Activated T-helper 17 cell treated with anti-CD3 and anti-CD28 coated beads, Interleukin-2, amount 50 U/mL, for 72 hours (primary cell): ENCODE measurements at regions not wholly inside any gene's neighbourhood (a gene's known extent, or its start where the extent isn't known, plus 50 kb on each side); places are given as distances from the start of the nearest gene placed in this dataset.

Source experiments
- ATAC-seq: fragments of 150-1000 bp; cut with Tn5 transposase; replicated peaks from 2 replicates; pipeline ENCODE4 v1.10.0; 2021; ENCODE audit warnings: mild to moderate bottlenecking, moderate library complexity
- H3K27ac Mint-ChIP-seq: one replicate; pipeline ENCODE4 v1.8.0; 2022; ENCODE audit warnings: mixed read lengths
- H3K27me3 Mint-ChIP-seq: one replicate; pipeline ENCODE4 v1.8.0; 2022; ENCODE audit warnings: mixed read lengths
- H3K36me3 Mint-ChIP-seq: one replicate; pipeline ENCODE4 v1.8.0; 2022; ENCODE audit warnings: low read depth, mild to moderate bottlenecking, mixed read lengths
- H3K4me1 Mint-ChIP-seq: one replicate; pipeline ENCODE4 v1.8.0; 2022; ENCODE audit warnings: mixed read lengths
- H3K4me3 Mint-ChIP-seq: one replicate; pipeline ENCODE4 v1.8.0; 2022; ENCODE audit warnings: mild to moderate bottlenecking, mixed read lengths
- H3K9me3 Mint-ChIP-seq: one replicate; pipeline ENCODE4 v1.8.0; 2022; ENCODE audit warnings: mixed read lengths

GRCh38 chr7:25804154-25804553 is 347.8 kb upstream of the NFE2L3 start:
- no peaks in the 10 kb centered on the region for H3K4me1 Mint-ChIP-seq
- no peak overlapping the region for H3K4me3 Mint-ChIP-seq
- no peaks in the 10 kb centered on the region for H3K9me3 Mint-ChIP-seq
- ATAC-seq = no peak
- H3K27me3 Mint-ChIP-seq = peaks cover 19% of the 10 kb centered on the region
- H3K27ac Mint-ChIP-seq = no peak overlapping the region
- no peaks in the 10 kb centered on the region for H3K36me3 Mint-ChIP-seq

GRCh38 chr7:25805027-25805687 is 346.8 kb upstream of the NFE2L3 start:
- H3K36me3 Mint-ChIP-seq = no peaks in the 10 kb centered on the region
- H3K4me3 Mint-ChIP-seq = no peak overlapping the region
- no peaks in the 10 kb centered on the region for H3K9me3 Mint-ChIP-seq

GRCh38 chr7:25807086-25807611 is 344.8 kb upstream of the NFE2L3 start:
- Mint-ChIP-seq H3K9me3 (no peaks in the 10 kb centered on the region), H3K4me1 (no peaks in the 10 kb centered on the region), H3K27me3 (peaks cover 19% of the 10 kb centered on the region), H3K27ac (no peak overlapping the region), H3K36me3 (no peaks in the 10 kb centered on the region), H3K4me3 (no peak overlapping the region)
- no peak for ATAC-seq

More at GRCh38 chr7:25805027-25805687, 346.8 kb upstream of the NFE2L3 start:
- Mint-ChIP-seq H3K27ac (no peak overlapping the region), H3K4me1 (no peaks in the 10 kb centered on the region), H3K27me3 (peaks cover 19% of the 10 kb centered on the region)
- no peak for ATAC-seq

GRCh38 chr7:25809441-25809840 is 342.6 kb upstream of the NFE2L3 start:
- peaks cover 11% of the 10 kb centered on the region for H3K27me3 Mint-ChIP-seq
- ATAC-seq = no peak
- H3K9me3 Mint-ChIP-seq = no peaks in the 10 kb centered on the region
- no peaks in the 10 kb centered on the region for H3K36me3 Mint-ChIP-seq
- no peak overlapping the region for H3K27ac Mint-ChIP-seq
- H3K4me1 Mint-ChIP-seq = no peaks in the 10 kb centered on the region
- H3K4me3 Mint-ChIP-seq = no peak overlapping the region

- H3K27me3 Mint-ChIP-seq = peaks cover 14% of the 10 kb centered on the region
Observed at GRCh38 chr7:25812086-25812850, 339.7 kb upstream of the NFE2L3 start.

GRCh38 chr7:25813381-25813780 is 338.6 kb upstream of the NFE2L3 start:
- no peaks in the 10 kb centered on the region for H3K4me1 Mint-ChIP-seq
- H3K4me3 Mint-ChIP-seq = no peak overlapping the region
- H3K27me3 Mint-ChIP-seq = peaks cover 22% of the 10 kb centered on the region
- no peaks in the 10 kb centered on the region for H3K9me3 Mint-ChIP-seq
- ATAC-seq = no peak
- no peaks in the 10 kb centered on the region for H3K36me3 Mint-ChIP-seq
- no peak overlapping the region for H3K27ac Mint-ChIP-seq

More at GRCh38 chr7:25812086-25812850, 339.7 kb upstream of the NFE2L3 start:
- Mint-ChIP-seq H3K9me3 (no peaks in the 10 kb centered on the region), H3K4me1 (no peaks in the 10 kb centered on the region), H3K4me3 (no peak overlapping the region), H3K36me3 (no peaks in the 10 kb centered on the region), H3K27ac (no peak overlapping the region)
- no peak for ATAC-seq

- peaks cover 33% of the 10 kb centered on the region for H3K27me3 Mint-ChIP-seq
Observed at GRCh38 chr7:25815711-25816110, 336.3 kb upstream of the NFE2L3 start.

GRCh38 chr7:25820432-25821040 is 331.5 kb upstream of the NFE2L3 start:
- no peak for ATAC-seq
- no peaks in the 10 kb centered on the region for H3K4me1 Mint-ChIP-seq
- H3K27ac Mint-ChIP-seq = no peak overlapping the region
- H3K36me3 Mint-ChIP-seq = no peaks in the 10 kb centered on the region
- no peaks in the 10 kb centered on the region for H3K9me3 Mint-ChIP-seq
- H3K4me3 Mint-ChIP-seq = no peak overlapping the region
- H3K27me3 Mint-ChIP-seq = peaks cover 62% of the 10 kb centered on the region

More at GRCh38 chr7:25815711-25816110, 336.3 kb upstream of the NFE2L3 start:
- Mint-ChIP-seq H3K4me3 (no peak overlapping the region), H3K4me1 (no peaks in the 10 kb centered on the region), H3K27ac (no peak overlapping the region), H3K36me3 (no peaks in the 10 kb centered on the region), H3K9me3 (no peaks in the 10 kb centered on the region)
- no peak for ATAC-seq

- no peak for ATAC-seq
- Mint-ChIP-seq H3K36me3 (no peaks in the 10 kb centered on the region), H3K27me3 (peaks cover 60% of the 10 kb centered on the region), H3K4me1 (no peaks in the 10 kb centered on the region), H3K9me3 (no peaks in the 10 kb centered on the region), H3K27ac (no peak overlapping the region), H3K4me3 (no peak overlapping the region)
Observed at GRCh38 chr7:25821225-25821624, 330.8 kb upstream of the NFE2L3 start.

GRCh38 chr7:25822823-25823222 is 329.2 kb upstream of the NFE2L3 start:
- ATAC-seq = no peak
- H3K4me3 Mint-ChIP-seq = no peak overlapping the region
- no peak overlapping the region for H3K27ac Mint-ChIP-seq
- H3K4me1 Mint-ChIP-seq = no peaks in the 10 kb centered on the region
- peaks cover 54% of the 10 kb centered on the region for H3K27me3 Mint-ChIP-seq
- no peaks in the 10 kb centered on the region for H3K9me3 Mint-ChIP-seq
- H3K36me3 Mint-ChIP-seq = no peaks in the 10 kb centered on the region

GRCh38 chr7:25823571-25823970 is 328.4 kb upstream of the NFE2L3 start:
- no peak for ATAC-seq
- no peaks in the 10 kb centered on the region for H3K36me3 Mint-ChIP-seq
- H3K9me3 Mint-ChIP-seq = no peaks in the 10 kb centered on the region
- peaks cover 49% of the 10 kb centered on the region for H3K27me3 Mint-ChIP-seq
- no peak overlapping the region for H3K4me3 Mint-ChIP-seq
- H3K4me1 Mint-ChIP-seq = no peaks in the 10 kb centered on the region
- no peak overlapping the region for H3K27ac Mint-ChIP-seq

GRCh38 chr7:25828468-25828867 is 323.5 kb upstream of the NFE2L3 start:
- ATAC-seq = no peak
- no peak overlapping the region for H3K27ac Mint-ChIP-seq
- no peaks in the 10 kb centered on the region for H3K4me1 Mint-ChIP-seq
- no peaks in the 10 kb centered on the region for H3K9me3 Mint-ChIP-seq
- peaks cover 39% of the 10 kb centered on the region for H3K27me3 Mint-ChIP-seq
- no peaks in the 10 kb centered on the region for H3K36me3 Mint-ChIP-seq
- H3K4me3 Mint-ChIP-seq = no peak overlapping the region

- ATAC-seq = no peak
- Mint-ChIP-seq H3K27me3 (peaks cover 31% of the 10 kb centered on the region), H3K36me3 (no peaks in the 10 kb centered on the region), H3K4me1 (no peaks in the 10 kb centered on the region), H3K9me3 (no peaks in the 10 kb centered on the region), H3K4me3 (no peak overlapping the region), H3K27ac (no peak overlapping the region)
Observed at GRCh38 chr7:25829663-25830062, 322.3 kb upstream of the NFE2L3 start.

- no peaks in the 10 kb centered on the region for H3K4me1 Mint-ChIP-seq
- H3K4me3 Mint-ChIP-seq = no peak overlapping the region
- H3K27ac Mint-ChIP-seq = no peak overlapping the region
- peaks cover 25% of the 10 kb centered on the region for H3K27me3 Mint-ChIP-seq
- no peaks in the 10 kb centered on the region for H3K36me3 Mint-ChIP-seq
- no peaks in the 10 kb centered on the region for H3K9me3 Mint-ChIP-seq
- ATAC-seq = no peak
Observed at GRCh38 chr7:25830215-25830614, 321.8 kb upstream of the NFE2L3 start.
